Left colon (tissue), 2 donors: ENCODE measurements at regions not wholly inside any gene's neighbourhood (a gene's known extent, or its start where the extent isn't known, plus 50 kb on each side); places are given as distances from the start of the nearest gene placed in this dataset.

Source experiments
- ATAC-seq: fragments of 200-7000 bp; cut with Tn5 transposase; one replicate; pipeline ENCODE4 v1.9.1; 2020; ENCODE audit warnings: mild to moderate bottlenecking, moderate library complexity
- DNase-seq, 2 donors: peaks; one replicate each; pipeline ENCODE4 v3.0.0-alpha.2; 2020
- intact Hi-C, 2 donors: fragments of 100-400 bp; cut with DNase I in 1 of 2; cut with micrococcal nuclease in 1 of 2; formaldehyde crosslinking; loops; one replicate each; pipeline versions ENCODE4 v1.11.2 to v1.14.0; 2022; cut with DNase I, micrococcal nuclease
- donor health status: DM: no; HTN: no; CAD: no.
- donor health status: DM: yes; HTN: yes; CAD: no.

DNA sequence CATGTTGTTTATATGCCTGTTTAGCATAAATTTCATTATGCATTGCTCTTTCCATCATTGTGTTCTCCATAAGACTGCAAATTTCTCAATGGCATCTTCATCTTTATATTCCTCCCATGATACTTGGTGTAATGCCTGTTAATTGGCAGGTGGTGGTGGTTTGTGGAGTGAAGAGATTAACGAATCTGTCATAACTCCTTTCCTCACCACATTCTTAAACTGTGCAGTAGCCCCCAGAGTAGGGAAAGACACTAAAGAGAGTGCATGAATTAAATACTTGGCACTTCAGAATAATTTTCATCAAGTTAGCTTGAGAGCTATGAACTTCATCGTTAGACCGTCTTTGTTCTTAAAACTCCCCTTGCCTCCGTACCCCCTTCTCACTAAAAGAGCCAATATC, 329.7 kb downstream of the HS3ST3B1 start:
- DNase-seq (no peak), ATAC-seq (no peak)
- intact Hi-C loops = no loop called here

DNA sequence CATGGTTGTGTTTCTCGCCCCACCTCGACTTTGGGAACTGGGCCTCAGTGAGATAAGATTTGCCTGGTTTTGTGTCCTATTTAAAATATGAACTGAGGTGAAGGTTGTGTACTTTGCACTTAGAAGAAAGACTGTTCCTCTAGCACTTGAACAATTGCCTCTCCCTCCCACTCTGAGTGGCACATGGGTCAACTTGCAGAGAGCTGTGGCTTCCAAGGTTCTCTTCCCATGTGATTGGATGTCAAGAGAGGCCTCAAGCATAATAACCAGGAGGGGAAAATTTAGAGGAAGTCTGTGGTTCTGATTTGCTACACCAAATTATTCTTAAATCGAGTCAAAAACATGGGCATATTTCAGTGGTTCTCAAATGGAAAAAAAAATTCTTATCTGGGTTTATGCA, 329.2 kb downstream of the HS3ST3B1 start:
- ATAC-seq (no peak), DNase-seq (no peak)
- intact Hi-C loops = no loop called here

DNA sequence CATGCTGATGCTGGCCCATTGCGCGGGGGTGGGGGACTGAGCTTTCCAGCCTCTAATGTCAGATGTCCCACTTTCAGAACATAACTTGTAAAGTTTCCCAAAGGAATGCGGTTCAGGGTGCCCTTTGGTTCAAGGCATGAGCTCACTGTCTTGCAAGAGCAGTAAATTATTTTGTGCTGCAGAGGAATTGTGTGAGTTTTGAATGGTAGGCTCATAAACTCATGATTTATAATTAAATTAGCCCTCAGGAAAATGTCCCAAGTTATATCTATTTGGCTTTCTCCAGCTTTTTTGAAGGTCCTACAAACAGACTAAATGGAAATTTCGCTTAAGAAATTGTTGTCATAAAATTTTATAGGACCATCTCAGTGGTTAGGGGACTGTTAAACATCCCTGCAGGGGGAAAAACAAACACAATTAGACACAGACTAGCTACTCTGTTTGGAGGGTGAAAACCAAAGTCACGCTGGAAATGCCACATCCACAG, 321.8 kb downstream of the HS3ST3B1 start:
- intact Hi-C loops = no loop called here
- DNase-seq (no peak), ATAC-seq (no peak)

DNA sequence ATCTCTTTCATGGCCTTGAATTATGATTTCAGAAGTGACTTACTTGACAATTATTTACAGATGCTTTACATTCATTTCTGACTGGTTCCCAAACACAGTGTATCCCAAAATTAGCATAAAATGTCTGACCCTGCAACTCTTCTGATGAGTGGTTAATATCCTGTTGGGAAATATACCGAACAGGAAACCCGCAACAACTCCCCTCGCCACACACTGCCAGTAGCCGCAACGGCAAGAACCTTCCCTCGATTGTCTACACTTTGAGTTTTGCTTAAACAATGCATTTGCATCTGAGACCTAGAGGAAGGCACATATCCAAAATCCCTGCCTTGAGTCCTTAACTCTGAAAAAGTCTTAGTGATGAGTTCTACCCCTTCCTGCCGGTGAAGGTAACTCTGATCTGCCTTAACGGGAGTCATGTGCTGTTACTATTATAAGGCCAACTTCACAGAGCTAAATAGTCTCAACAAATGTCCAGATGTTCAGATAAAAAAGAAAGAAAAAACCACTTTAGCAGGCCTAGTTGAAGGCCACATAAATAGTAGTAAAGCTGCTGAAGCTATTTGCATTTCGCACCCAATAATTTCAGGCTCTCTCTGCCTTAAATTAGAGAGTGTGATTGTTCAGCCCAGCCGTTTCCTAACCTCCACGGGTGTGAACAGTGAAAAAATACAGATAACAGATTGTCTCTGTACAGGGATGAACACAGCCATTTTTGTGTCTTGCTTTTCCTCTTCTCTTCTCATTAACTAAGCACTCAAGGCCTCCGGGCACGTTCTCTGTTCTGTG, 321.1 kb downstream of the HS3ST3B1 start:
- ATAC-seq = no peak
- intact Hi-C loops = no loop called here
- DNase-seq = no peak

DNA sequence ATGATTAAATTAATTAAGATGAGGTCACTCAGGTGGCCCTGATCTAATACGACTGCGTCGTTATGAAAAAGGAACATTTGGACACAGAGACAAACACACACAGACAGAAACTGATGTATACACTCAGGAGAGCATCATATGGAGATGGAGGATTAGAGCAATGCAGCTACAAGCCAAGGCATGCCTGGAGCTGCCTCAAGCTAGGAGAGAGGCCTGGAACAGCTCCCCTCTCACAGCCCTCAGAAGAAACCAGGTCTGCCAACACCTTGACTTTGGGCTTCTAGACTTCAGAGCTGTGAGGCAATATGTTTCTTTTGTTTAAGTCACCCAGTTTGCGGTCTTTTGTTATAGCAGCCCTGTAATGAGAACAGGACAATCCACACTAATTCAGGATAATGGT, 318.9 kb downstream of the HS3ST3B1 start:
- no peak for ATAC-seq
- no peak for DNase-seq
- intact Hi-C loops = no loop called here

DNA sequence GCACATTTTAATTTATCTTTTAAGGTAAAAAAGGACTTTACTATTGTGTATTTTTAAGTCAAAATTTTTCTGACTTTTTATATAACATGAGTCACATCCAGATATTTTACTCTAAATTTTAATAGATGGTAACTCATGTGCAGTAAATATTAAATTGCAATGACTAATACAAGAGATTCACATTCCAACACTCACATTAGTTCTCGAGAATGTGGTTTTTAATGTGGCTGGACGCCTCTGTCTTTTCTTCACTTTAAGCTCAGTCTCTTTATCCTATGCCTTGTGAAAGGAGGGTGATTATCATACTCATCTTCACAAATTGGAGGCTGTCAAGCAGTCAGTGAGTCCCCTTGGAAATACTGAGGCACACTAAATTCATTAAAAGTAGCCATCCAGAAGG, 315.6 kb downstream of the HS3ST3B1 start:
- DNase-seq (no peak), ATAC-seq (no peak)
- intact Hi-C loops = no loop called here

DNA sequence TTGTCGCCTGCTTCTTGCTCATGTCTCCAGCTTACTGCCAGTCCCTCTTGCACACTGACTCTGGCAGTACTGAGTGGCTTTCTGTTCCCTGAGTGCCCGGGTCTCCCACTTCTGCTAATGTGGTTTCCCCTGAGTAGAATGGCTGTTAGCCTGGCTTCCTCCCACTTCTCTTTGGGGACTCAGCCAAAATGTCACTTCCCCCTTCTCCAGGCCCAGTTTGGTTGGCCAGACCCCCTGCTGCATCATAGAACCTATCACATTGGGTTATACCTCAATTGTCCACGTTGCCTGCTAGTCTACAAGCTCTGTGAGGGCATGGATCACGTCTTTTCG, 304.4 kb downstream of the HS3ST3B1 start:
- intact Hi-C loops = no loop called here
- DNase-seq (peak; percentile 17 to 36), ATAC-seq (no peak)

DNA sequence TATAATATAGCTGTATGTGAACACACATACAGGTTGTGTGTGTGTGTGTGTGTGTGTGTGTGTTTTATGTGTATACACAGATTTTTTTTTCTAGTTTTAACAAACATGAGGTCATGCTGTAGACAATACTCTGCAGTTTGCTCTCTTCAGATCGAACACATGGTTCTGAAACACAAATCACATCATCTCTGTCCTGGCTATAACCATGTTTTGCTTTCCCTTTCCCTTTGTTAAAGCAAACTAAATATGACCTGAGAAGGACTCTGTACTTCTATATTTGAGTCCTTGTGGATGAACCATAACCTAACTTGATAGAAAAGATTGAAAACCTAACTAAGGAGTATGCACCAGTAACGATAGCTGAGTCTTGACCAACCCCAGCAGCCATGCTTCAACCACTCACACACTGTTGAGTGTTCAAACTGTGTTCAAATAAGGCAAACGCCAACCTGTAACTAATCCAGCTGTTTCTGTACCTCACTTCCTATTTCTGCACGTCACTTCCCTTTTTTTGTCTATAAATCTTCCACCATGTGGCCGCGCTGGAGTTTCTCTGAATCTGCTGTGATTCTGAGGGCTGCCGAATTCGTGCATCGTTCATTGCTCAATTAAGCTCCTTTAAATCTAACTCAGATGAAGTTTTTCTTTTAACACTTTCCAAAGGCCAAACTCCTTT, 303.8 kb downstream of the HS3ST3B1 start:
- ATAC-seq (no peak), DNase-seq (no peak)

DNA sequence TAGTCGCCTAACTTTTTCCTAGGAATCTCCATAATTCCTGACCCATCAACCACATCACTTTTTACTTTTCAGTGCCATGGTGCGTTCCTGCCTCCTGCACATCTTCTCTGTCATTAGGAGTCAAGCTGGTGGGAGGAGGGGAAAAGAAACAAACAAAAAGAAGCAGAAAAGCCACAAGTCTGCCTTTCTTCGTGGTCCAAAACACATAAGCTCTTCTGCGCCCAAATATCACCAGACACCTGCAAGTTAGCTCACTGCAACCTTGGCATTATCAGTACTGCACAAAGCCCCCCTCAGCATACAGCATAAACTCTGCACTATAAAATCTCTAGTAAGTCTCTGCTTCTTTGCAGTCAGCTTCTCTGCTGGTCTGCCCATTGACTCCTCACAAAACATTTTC, 295.3 kb downstream of the HS3ST3B1 start:
- intact Hi-C loops = no loop called here
- DNase-seq (no peak), ATAC-seq (no peak)

More for the DNA sequence above, 303.8 kb downstream of the HS3ST3B1 start:
- intact Hi-C loops = no loop called here

DNA sequence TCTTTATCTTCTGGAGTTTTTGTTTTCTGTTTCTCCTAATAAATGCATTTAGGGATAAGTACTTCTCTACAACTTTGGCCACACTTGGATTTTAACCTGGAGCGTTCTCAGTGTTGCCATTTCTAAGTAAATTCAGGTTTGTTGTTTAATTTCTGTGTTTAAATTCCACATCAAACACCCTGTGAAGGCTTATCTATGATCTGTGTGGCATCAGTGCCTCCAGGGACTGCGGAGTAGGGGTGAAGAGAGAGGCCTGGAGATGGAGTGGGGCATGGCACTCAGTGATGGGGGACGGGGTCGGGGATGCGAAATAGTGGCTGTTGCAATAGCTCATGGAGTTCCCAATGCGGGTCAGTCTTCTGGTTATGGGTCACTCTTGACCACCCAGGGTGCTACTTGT, 294.8 kb downstream of the HS3ST3B1 start:
- intact Hi-C loops = no loop called here
- ATAC-seq (no peak), DNase-seq (no peak)

DNA sequence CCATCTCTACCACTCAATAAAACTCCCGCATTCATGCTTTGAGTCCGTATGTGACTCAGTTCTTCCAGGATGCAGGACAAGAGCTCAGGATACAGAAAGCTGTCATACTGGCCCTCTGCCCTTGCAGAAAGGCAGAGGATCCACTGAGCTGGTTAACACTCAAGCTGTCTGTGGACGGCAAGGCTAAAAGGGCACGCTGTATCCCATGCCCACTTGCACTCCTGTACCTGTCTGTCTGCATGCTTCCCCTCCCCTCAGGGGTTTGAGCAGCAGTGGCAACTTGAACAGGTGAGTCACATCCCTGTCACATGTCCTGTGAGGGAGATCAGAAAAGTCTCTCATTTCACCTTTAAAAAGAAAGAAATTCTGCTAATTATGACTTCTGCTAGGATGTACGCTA, 293.8 kb downstream of the HS3ST3B1 start:
- ATAC-seq (no peak), DNase-seq (no peak)
- intact Hi-C loops = no loop called here

DNA sequence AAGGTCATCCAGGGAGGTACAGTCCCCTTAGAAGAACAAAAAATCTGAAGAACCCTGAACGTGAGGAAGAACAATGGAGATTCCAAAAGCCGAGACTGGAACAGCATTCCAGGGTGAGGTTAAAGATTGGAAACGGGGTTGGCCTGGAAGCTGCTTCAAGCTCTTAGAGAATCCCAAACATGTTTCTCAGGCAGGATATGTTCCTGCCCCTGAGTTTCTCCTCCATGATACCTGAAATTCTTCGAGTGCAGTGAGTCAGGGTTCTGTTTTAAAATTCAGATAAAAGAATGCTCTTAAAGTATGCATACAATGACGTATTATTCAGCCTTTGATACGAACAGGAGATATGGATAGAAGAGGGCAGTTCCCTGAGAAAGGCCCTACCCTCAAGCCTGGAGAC, 293.1 kb downstream of the HS3ST3B1 start:
- intact Hi-C loops = no loop called here
- no peak for DNase-seq
- ATAC-seq = no peak

DNA sequence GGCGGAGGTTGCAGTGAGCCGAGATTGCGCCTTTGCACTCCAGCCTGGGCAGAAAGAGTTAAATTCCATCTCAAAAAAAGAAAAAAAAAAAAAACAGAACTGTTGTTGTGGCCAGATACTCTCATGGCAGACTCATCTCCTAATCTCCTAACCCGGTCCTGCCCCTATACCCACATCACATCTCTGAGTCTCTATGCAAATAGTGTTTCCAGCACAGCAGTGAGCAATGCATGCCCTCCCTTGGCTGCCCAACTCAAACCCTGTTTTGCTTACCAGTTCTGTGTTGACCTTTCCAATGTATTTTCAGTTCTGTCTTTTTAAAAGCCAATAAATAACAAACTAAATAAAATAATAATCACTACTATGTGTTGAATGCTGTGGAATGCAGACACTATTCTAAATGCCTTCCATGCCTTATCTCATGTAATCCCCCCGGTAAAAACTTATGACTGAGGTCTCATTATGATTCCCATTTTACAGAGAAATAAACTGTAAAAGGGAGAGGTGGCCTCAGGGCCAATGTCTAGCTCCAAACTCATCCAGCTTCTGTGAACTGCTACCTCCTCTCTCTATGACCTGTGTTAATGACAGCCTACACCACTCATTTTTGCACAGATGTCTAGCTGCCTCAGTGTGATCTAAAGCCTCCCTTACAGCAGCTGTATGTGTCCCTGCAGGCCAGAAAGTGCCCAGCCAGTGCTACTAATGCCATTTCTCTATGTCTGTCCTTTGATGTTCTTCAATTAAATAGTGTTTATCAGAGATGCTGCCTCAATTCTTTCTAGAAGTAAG, 289.8 kb downstream of the HS3ST3B1 start:
- DNase-seq (no peak), ATAC-seq (no peak)
- intact Hi-C loops = no loop called here

DNA sequence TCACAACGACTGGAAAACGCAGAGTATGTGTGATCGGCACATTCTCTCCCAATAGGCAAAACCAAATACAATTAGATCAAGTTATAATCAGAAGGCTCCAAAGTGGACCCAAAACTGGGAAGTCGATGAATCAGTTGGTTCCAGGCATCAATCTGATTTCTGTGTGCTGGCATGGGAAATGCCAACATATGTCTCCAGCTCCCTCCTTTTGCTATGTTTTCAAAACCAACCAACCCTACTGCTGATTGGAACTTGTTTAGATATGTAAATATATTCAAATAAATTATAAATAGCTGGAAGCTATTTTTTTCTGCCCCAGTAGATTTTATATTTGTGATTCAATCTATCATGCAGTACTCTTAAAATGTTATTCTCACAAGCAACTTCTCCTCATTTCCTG, 284.2 kb downstream of the HS3ST3B1 start:
- no peak for ATAC-seq
- no peak for DNase-seq
- intact Hi-C loops = no loop called here

DNA sequence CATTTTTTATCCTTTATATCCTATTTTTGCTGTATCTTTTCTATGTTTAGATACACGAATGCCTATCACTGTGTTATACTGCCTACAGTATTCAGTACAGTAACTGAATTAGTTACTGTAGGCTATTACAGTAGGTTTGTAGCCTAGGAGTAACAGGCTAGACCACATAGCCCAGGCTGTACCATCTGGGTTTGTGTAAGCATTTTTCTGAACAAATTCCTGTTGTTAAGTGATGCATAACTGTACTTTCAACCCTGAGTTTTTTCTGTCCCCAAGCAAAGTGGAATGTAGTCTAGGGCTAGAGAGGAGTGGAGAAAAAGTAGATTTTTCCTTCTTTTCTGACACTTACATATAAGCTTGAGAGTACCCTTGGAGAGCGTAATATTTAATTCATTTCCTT, 282.1 kb downstream of the HS3ST3B1 start:
- intact Hi-C loops = no loop called here
- ATAC-seq (no peak), DNase-seq (no peak)

DNA sequence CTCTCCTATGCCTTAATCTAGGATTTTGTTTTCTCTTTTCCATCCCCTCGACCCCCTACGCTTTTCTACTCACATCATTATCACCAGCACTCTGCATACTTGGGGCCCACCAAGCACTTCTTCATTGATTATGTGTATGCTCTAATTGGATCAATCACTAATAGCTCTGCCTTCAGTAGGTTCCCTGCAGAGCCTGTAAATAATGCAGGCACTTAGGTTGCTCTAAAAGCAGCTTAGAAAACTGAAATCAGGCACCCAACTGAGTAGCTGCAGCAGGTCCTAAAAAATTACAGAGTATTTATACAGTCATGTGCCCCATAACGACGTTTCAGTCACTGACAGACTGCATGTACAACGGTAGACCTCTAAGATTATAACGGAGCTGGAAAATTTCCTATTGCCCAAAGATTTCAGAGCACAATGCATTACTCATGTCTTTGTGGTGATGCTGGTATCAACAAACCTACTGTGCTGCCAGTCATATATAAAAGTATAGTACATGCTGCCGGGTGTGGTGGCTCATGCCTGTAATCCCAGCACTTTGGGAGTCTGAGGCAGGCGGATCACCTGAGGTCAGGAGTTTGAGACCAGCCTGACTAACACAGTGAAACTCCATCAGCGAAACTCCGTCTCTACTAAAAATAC, 280.4 kb downstream of the HS3ST3B1 start:
- intact Hi-C loops = no loop called here
- no peak for ATAC-seq
- no peak for DNase-seq

DNA sequence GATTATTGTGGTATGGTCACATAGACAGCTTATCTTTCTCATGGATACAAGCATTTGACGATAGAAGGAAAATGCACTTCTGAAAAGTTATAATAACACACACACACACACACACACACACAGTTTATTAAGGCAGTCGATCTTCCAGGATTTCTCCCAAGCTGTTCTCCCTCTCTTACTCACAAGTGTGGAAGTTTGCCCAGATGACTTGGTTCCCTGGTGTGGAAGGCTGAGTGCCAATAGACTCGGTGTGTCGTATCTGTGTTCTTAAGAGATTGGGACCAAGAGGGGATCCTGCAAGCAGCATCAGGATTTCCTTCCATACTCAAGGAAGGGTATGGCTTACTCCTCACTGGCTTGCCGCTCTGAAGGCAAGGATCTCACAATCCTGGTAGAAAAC, 279.6 kb downstream of the HS3ST3B1 start:
- ATAC-seq = no peak
- intact Hi-C loops = no loop called here
- no peak for DNase-seq

DNA sequence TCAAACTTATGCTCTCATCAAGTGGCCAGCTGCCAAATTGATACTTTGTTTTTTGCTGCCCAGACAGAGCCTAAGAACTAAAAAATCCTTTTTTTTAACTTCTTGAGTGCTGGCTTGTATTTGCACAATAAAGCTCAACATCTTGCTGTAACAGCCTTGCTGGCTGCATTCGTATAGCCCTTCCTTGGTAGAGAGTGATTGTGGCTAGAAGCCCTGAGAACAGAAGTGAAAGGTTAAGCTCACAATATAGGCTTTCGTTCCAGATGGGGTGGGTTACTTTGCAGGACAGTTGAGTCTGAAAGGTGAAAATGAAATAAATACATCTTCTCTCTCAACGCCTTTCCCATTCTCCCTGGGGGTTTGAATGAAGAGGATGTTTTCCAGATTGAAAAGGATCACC, 278.8 kb downstream of the HS3ST3B1 start:
- no peak for DNase-seq
- no peak for ATAC-seq
- intact Hi-C loops = no loop called here

DNA sequence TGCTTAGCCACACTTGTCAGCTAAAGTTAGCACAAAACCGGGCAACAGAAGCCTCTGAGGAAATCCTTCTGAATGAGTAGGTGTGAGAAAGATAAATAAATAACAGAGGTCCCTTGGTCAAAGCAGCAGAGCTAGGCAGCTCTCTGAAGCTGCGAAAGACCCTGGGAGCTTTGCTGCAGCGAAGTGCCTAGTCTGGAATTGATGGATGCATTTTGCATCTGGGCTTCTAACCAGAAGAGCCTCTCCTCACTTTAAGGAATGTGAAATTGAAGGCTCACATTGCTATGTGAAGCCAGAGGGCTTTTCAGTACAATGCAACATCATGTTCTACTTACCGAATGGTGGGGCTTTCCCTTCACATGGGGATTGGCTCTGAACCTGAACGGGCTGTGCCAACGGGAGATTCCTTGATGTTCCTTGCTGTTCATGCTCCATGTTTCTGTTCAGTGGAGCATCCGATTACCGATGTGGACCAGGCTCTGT, 274.6 kb downstream of the HS3ST3B1 start:
- ATAC-seq = no peak
- intact Hi-C loops = no loop called here
- DNase-seq = no peak
